Suprapubic skin (tissue), 3 donors: ENCODE measurements at regions not wholly inside any gene's neighbourhood (a gene's known extent, or its start where the extent isn't known, plus 50 kb on each side); places are given as distances from the start of the nearest gene placed in this dataset.

Experiments used
- CTCF ChIP-seq, 2 donors: fragments of 200-600 bp in 1 of 2; fragments of 450-650 bp in 1 of 2; sonication (generic) in 1 of 2; IDR thresholded peaks; one replicate each; pipeline ENCODE4 v1.5.1; 2016 to 2019; ENCODE audit warnings: antibody characterized with exemption in 2 of 2, mild to moderate bottlenecking in 1 of 2, moderate library complexity in 1 of 2
- POLR2AphosphoS5 ChIP-seq, 3 donors: sonication (generic); formaldehyde crosslinking; IDR thresholded peaks; one replicate each; pipeline ENCODE4 v1.6.1; 2017; ENCODE audit warnings: antibody characterized with exemption in 3 of 3

GRCh38 chr6:167701010-167701409 is 125.7 kb upstream of the AFDN start:
- TF ChIP-seq CTCF (IDR thresholded peaks at IDR 0.05) (no peak), POLR2AphosphoS5 (IDR thresholded peaks at IDR 0.05) (no peak)
